Activated naive CD4-positive, alpha-beta T cell treated with anti-CD3 and anti-CD28 coated beads for 36 hours (primary cell): ENCODE measurements at regions not wholly inside any gene's neighbourhood (a gene's known extent, or its start where the extent isn't known, plus 50 kb on each side); places are given as distances from the start of the nearest gene placed in this dataset.

Experiments
- CTCF ChIA-PET: fragments of 350-600 bp; sonication (Branson Sonifier 250); formaldehyde crosslinking; loops from one replicate; lab custom pipeline; 2021; ENCODE audit warnings: antibody characterized with exemption; lab: Charles Lee
- DNase-seq: peaks from one replicate; pipeline ENCODE4 v3.0.0-alpha.2; 2020
- H3K27ac Mint-ChIP-seq: one replicate; pipeline ENCODE4 v1.8.0; 2021; ENCODE audit warnings: mild to moderate bottlenecking, mixed read lengths
- H3K27me3 Mint-ChIP-seq: one replicate; pipeline ENCODE4 v1.8.0; 2021; ENCODE audit warnings: low read depth, mixed read lengths
- H3K36me3 Mint-ChIP-seq: one replicate; pipeline ENCODE4 v1.8.0; 2021; ENCODE audit warnings: low read depth, mixed read lengths
- H3K4me1 Mint-ChIP-seq: one replicate; pipeline ENCODE4 v1.8.0; 2021; ENCODE audit warnings: low read depth, mixed read lengths
- H3K4me3 Mint-ChIP-seq: one replicate; pipeline ENCODE4 v1.8.0; 2021; ENCODE audit warnings: mild to moderate bottlenecking, moderate library complexity, mixed read lengths
- H3K9me3 Mint-ChIP-seq: one replicate; pipeline ENCODE4 v1.8.0; 2021; ENCODE audit warnings: mixed read lengths
- intact Hi-C: fragments of 100-400 bp; cut with micrococcal nuclease; formaldehyde crosslinking; loops from one replicate; pipeline ENCODE4 v1.15.1; 2023

DNA sequence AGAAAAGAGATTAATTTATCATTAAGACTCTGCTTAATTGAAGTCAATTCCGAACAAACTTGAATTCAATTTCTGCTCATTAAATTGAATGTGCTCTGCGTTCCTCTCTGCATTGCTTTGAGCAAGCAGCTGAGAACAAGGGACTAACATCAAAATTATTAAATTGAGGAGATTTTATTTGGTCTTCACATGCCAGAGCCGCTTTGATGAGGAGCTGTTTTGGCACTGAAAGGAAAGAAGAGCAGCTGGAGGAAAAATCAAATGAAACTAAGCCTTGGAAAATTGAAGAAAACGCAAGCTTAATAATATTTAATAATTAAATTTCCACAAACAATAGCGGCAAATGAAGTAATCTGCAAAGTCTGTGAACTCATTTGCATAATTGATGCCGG, 222.0 kb upstream of the PKN2 start:
- H3K27ac Mint-ChIP-seq, result no peak overlapping the region
- no peaks in the 10 kb centered on the region for H3K36me3 Mint-ChIP-seq
- intact Hi-C loops, result loop anchor here (10.0 kb wide), 1 partner anchor 277 kb away; no protein-coding TSS in a partner anchor
- CTCF ChIA-PET, result interaction anchor here (0.6 kb wide), 1 partner anchor 34 kb away, joined by 3 read pairs; no protein-coding TSS in a partner anchor
- no peak for DNase-seq
- H3K4me3 Mint-ChIP-seq, result no peak overlapping the region
- H3K4me1 Mint-ChIP-seq, result no peaks in the 10 kb centered on the region
- H3K27me3 Mint-ChIP-seq, result peaks cover 25% of the 10 kb centered on the region
- H3K9me3 Mint-ChIP-seq, result no peaks in the 10 kb centered on the region

- intact Hi-C loops, result loop anchor here (10.0 kb wide), 1 partner anchor 278 kb away; no protein-coding TSS in a partner anchor
- CTCF ChIA-PET, result interaction anchor here (0.6 kb wide), 1 partner anchor 34 kb away, joined by 3 read pairs; no protein-coding TSS in a partner anchor
- H3K36me3 Mint-ChIP-seq, result no peaks in the 10 kb centered on the region
- no peaks in the 10 kb centered on the region for H3K4me1 Mint-ChIP-seq
- no peak overlapping the region for H3K4me3 Mint-ChIP-seq
- no peak overlapping the region for H3K27ac Mint-ChIP-seq
- H3K9me3 Mint-ChIP-seq, result no peaks in the 10 kb centered on the region
- peaks cover 25% of the 10 kb centered on the region for H3K27me3 Mint-ChIP-seq
- no peak for DNase-seq
Measured at GRCh38 chr1:88462488-88463261, 221.4 kb upstream of the PKN2 start.

DNA sequence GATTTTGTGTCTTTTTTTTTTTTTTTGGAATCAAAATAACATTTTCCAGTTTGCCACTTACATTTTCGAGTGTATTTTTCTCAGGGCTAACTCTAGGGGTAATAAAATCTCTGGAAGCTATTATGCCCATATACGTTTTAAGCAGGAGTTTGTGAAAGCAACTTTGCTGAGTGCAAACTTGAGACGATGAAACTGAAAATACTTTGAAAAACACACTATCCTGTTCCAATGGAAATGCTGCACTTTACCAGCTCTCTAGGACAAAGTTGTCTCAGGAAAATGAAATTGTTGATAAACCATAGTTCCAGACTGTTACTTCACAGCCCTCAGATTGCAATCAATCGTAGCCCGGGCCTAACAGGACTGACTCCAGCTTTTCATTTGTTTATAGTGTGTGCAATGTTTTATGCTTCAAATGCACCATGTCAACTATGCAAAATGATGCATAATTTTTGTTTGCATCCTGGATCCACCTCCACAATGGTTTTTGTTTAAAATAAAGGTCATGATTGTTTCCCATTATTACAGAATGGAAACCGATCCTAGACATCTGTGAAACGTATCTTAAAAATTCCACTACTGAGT, 220.6 kb upstream of the PKN2 start:
- Mint-ChIP-seq H3K36me3 (no peaks in the 10 kb centered on the region), H3K4me1 (no peaks in the 10 kb centered on the region), H3K27me3 (peaks cover 25% of the 10 kb centered on the region), H3K4me3 (no peak overlapping the region), H3K27ac (no peak overlapping the region), H3K9me3 (no peaks in the 10 kb centered on the region)
- DNase-seq, result no peak
- intact Hi-C loops, result loop anchor here (10.0 kb wide), 1 partner anchor 279 kb away; no protein-coding TSS in a partner anchor
- CTCF ChIA-PET, result no interaction called here

- Mint-ChIP-seq H3K4me3 (no peak overlapping the region), H3K9me3 (no peaks in the 10 kb centered on the region), H3K36me3 (no peaks in the 10 kb centered on the region), H3K4me1 (no peaks in the 10 kb centered on the region), H3K27ac (no peak overlapping the region), H3K27me3 (peaks cover 19% of the 10 kb centered on the region)
- intact Hi-C loops, result loop anchor here (10.0 kb wide), 1 partner anchor 281 kb away; no protein-coding TSS in a partner anchor
- DNase-seq, result no peak
- CTCF ChIA-PET, result no interaction called here
Measured at GRCh38 chr1:88466011-88466410, 218.1 kb upstream of the PKN2 start.

DNA sequence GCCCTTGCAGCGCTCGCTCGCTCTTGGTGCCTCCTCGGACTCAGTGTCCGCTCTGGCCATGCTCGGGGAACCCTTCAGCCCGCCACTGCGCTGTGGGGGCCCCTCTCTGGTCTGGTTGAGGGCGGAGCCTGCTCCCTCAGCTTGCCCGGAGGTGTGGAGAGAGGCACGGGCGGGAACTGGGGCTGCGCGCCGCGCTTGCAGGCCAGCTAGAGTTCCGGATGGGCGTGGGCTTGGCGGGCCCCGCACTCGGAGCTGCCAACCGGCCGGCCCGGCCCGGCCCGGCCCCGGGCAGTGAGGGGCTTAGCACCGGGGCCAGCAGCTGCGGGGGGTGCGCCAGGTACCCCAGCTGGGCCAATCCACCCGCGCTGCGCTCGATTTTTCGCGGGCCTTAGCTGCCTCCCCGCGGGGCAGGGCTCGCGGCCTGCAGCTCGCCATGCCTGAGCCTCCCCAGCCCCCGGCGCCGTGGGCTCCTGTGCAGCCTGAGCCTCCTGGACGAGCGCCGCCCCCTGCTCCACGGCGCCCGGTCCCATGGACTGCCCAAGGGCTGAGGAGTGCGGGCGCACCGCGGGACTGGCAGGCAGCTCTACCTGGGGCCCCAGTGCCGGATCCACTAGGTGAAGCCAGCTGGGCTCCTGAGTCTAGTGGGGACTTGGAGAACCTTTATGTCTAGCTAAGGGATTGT, 217.0 kb upstream of the PKN2 start:
- CTCF ChIA-PET, result no interaction called here
- Mint-ChIP-seq H3K9me3 (no peaks in the 10 kb centered on the region), H3K36me3 (no peaks in the 10 kb centered on the region), H3K4me1 (no peaks in the 10 kb centered on the region), H3K4me3 (no peak overlapping the region), H3K27ac (no peak overlapping the region), H3K27me3 (peaks cover 18% of the 10 kb centered on the region)
- DNase-seq, result no peak
- intact Hi-C loops, result loop anchor here (10.0 kb wide), 1 partner anchor 282 kb away; no protein-coding TSS in a partner anchor

DNA sequence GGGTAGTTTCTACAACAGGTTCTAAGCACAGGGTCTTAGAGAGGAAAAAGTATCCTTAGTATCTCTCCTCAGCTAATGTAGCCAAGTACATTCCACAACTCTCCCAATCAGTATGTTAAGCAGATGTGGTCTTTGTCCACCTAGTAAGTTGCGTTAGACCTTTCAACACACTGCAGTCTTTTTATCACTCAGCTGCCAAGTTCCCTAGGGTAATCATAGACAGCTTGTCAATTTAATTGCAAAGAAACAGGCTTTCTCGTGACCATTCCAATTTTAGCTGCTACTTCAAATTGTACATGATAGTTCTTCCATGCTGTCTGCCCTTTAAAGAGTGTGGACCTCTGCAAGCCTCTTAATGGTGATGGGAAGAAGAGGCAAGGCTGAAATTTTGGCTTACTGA, 211.8 kb upstream of the PKN2 start:
- H3K36me3 Mint-ChIP-seq, result no peaks in the 10 kb centered on the region
- no peak for DNase-seq
- CTCF ChIA-PET, result no interaction called here
- intact Hi-C loops, result no loop called here
- no peak overlapping the region for H3K4me3 Mint-ChIP-seq
- peaks cover 1% of the 10 kb centered on the region for H3K27me3 Mint-ChIP-seq
- no peak overlapping the region for H3K27ac Mint-ChIP-seq
- H3K9me3 Mint-ChIP-seq, result no peaks in the 10 kb centered on the region
- H3K4me1 Mint-ChIP-seq, result no peaks in the 10 kb centered on the region

DNA sequence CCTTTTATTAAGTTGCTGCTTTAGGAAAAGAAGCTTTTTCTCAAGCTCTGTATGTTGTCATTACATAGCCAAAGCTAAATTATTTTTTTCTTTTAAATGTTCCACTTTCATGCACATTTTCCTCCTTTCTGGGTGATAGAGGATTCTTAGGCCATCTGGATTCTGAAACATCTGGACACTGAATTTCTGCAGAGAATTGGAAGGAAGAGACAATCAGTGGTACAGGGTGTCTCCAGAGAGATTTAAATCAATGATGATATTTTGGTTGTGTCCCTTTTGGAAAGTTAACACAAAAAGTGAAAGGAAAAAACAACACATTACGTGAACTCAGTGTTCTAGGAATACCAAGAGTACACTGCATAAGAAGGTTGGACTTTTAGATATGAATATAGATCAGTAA, 211.4 kb upstream of the PKN2 start:
- H3K4me3 Mint-ChIP-seq, result no peak overlapping the region
- no peaks in the 10 kb centered on the region for H3K36me3 Mint-ChIP-seq
- no peaks in the 10 kb centered on the region for H3K4me1 Mint-ChIP-seq
- no peak for DNase-seq
- no peak overlapping the region for H3K27ac Mint-ChIP-seq
- peaks cover 4% of the 10 kb centered on the region for H3K27me3 Mint-ChIP-seq
- CTCF ChIA-PET, result no interaction called here
- intact Hi-C loops, result no loop called here
- H3K9me3 Mint-ChIP-seq, result no peaks in the 10 kb centered on the region

DNA sequence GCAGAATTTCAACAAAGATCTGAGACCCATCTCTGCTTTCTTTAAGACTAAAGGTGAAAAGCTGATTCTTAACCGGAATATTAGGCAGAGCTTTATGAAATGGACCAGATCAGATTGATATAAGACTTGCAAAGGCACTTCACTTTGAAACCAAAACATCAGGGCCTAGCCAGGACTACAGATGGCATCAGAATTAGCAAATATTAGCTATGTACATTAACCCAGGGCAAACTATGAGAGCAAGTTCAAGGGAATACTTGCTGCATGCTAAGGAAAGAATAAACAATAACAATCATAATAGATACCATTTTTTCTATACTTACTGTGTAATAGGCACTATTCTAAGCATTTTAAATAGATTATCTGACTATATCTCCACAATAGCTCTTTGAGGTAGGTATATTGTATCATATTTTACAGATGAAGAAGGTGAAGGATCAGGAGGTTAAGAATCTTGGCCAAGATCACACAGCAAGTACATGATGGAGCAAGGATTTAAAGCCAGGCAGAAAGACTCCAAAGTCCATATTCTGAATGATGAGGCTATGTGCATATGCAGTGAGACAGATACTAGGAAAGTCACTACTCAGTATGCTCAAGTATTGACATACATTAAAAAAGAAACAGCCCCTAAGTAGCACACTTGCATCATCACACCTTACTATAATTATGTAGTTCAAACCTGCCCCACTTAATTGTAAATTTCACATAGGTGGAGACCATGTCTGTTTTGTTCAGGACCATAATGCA, 209.3 kb upstream of the PKN2 start:
- peaks cover 4% of the 10 kb centered on the region for H3K27me3 Mint-ChIP-seq
- CTCF ChIA-PET, result no interaction called here
- DNase-seq, result no peak
- H3K9me3 Mint-ChIP-seq, result no peaks in the 10 kb centered on the region
- H3K27ac Mint-ChIP-seq, result no peak overlapping the region
- intact Hi-C loops, result no loop called here
- no peak overlapping the region for H3K4me3 Mint-ChIP-seq
- H3K4me1 Mint-ChIP-seq, result no peaks in the 10 kb centered on the region
- H3K36me3 Mint-ChIP-seq, result no peaks in the 10 kb centered on the region

DNA sequence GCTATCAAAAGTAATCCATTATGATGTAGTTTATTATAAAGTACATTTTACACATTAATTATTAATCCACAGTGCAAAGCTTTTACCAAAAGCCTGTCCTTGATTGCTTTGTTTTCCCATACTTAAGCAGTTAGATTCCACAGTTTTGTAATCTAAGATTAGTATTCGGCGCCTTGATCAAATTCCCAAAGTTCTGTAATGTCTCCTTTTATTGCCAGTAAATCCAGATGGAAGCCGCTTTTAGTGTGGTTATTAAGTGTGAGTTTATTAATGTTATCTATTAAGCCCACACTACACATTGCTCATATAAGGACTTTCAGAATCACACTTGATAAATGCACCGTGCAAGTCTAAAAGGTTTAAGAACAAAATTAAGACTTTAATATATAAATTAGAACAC, 199.2 kb upstream of the PKN2 start:
- H3K27ac Mint-ChIP-seq, result no peak overlapping the region
- CTCF ChIA-PET, result no interaction called here
- H3K27me3 Mint-ChIP-seq, result peaks cover 16% of the 10 kb centered on the region
- DNase-seq, result no peak
- H3K4me3 Mint-ChIP-seq, result no peak overlapping the region
- no peaks in the 10 kb centered on the region for H3K4me1 Mint-ChIP-seq
- intact Hi-C loops, result no loop called here
- H3K36me3 Mint-ChIP-seq, result no peaks in the 10 kb centered on the region
- H3K9me3 Mint-ChIP-seq, result no peaks in the 10 kb centered on the region

GRCh38 chr1:88488237-88488636, 195.8 kb upstream of the PKN2 start:
- Mint-ChIP-seq H3K4me3 (no peak overlapping the region), H3K9me3 (no peaks in the 10 kb centered on the region), H3K36me3 (no peaks in the 10 kb centered on the region), H3K27ac (no peak overlapping the region), H3K4me1 (no peaks in the 10 kb centered on the region), H3K27me3 (peaks cover 12% of the 10 kb centered on the region)
- no peak for DNase-seq
- intact Hi-C loops, result no loop called here
- CTCF ChIA-PET, result no interaction called here

DNA sequence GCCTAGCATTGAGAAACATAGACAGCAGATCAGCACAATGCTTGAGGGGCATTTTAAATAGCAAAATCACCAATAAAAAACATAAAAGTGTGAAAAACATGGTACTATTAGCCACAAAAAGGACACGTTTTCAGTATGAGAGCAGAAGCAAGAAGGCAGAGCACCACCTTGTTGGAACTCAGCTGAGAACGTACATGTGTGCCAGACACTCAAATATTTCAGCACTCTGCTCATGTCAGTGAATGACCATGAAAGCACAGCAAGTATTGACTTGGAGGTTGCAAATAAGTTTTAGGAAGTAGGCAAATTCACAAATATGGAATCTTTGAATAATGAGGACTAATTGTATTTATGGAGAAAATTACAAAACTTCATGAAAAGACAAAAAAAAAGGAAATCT, 193.4 kb upstream of the PKN2 start:
- Mint-ChIP-seq H3K27ac (no peak overlapping the region), H3K4me3 (no peak overlapping the region), H3K36me3 (no peaks in the 10 kb centered on the region), H3K9me3 (no peaks in the 10 kb centered on the region), H3K4me1 (no peaks in the 10 kb centered on the region), H3K27me3 (peaks cover 9% of the 10 kb centered on the region)
- CTCF ChIA-PET, result no interaction called here
- intact Hi-C loops, result no loop called here
- DNase-seq, result no peak

GRCh38 chr1:88499671-88500070, 184.4 kb upstream of the PKN2 start:
- intact Hi-C loops, result no loop called here
- H3K36me3 Mint-ChIP-seq, result no peaks in the 10 kb centered on the region

More at GRCh38 chr1:88499671-88500070, 184.4 kb upstream of the PKN2 start:
- CTCF ChIA-PET, result no interaction called here
- Mint-ChIP-seq H3K27ac (no peak overlapping the region), H3K4me3 (no peak overlapping the region), H3K9me3 (no peaks in the 10 kb centered on the region), H3K27me3 (peaks cover 6% of the 10 kb centered on the region), H3K4me1 (no peaks in the 10 kb centered on the region)
- no peak for DNase-seq
